ENCODE measurements at regions not wholly inside any gene's neighbourhood (a gene's known extent, or its start where the extent isn't known, plus 50 kb on each side); places are given as distances from the start of the nearest gene placed in this dataset.

DNA sequence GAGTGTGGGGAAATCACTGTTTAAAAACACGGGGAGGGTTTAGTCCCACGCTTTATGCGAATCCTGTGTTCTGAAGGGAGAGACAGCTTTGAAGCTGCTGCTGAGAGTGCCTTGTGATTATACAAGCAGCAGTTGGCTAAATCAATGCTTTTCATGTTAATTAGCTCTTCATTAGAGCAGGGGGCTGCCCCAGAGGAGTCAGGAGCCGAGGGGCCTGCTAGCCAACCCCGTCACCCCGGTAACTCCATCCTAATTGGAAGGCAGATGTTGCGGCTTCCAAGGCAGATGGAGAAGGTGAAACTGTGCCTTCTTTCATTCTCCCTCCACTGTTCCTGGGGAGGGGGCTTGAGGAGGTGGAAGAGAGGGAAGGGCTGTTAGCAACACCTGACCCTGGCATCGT lies 92.4 kb upstream of the ANKRD34C start:
- TF ChIP-seq, protein P1, sequence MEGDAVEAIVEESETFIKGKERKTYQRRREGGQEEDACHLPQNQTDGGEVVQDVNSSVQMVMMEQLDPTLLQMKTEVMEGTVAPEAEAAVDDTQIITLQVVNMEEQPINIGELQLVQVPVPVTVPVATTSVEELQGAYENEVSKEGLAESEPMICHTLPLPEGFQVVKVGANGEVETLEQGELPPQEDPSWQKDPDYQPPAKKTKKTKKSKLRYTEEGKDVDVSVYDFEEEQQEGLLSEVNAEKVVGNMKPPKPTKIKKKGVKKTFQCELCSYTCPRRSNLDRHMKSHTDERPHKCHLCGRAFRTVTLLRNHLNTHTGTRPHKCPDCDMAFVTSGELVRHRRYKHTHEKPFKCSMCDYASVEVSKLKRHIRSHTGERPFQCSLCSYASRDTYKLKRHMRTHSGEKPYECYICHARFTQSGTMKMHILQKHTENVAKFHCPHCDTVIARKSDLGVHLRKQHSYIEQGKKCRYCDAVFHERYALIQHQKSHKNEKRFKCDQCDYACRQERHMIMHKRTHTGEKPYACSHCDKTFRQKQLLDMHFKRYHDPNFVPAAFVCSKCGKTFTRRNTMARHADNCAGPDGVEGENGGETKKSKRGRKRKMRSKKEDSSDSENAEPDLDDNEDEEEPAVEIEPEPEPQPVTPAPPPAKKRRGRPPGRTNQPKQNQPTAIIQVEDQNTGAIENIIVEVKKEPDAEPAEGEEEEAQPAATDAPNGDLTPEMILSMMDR (IDR thresholded peaks at IDR 0.05; ENCODE audit: borderline replicate concordance, extremely low read depth, low read length, poor library complexity, severe bottlenecking): no peak
- TF ChIP-seq EZH2 (IDR thresholded peaks at IDR 0.05; ENCODE audit: borderline replicate concordance, low read depth, low read length, severe bottlenecking): no peak
